GM23338 (cell line): ENCODE measurements at regions not wholly inside any gene's neighbourhood (a gene's known extent, or its start where the extent isn't known, plus 50 kb on each side); places are given as distances from the start of the nearest gene placed in this dataset.

Experiments used
- ATAC-seq: fragments of 200-7000 bp; cut with Tn5 transposase; 3 replicates; pipeline ENCODE4 v1.9.1; 2020
- DNase-seq: peaks from one replicate; pipeline ENCODE4 v3.0.0-alpha.2; 2015; ENCODE audit warnings: low spot score
- H2AFZ ChIP-seq: fragments of 200-600 bp; sonication (generic); 2 replicates; pipeline ENCODE4 v1.8.0; 2016; ENCODE audit warnings: antibody characterized with exemption, mild to moderate bottlenecking, moderate library complexity
- H3F3A ChIP-seq: fragments of 200-600 bp; sonication (generic); replicated peaks from 2 replicates; pipeline ENCODE4 v1.8.0; 2017; ENCODE audit warnings: antibody characterized with exemption, mixed run types, low read depth
- H3K27ac ChIP-seq: fragments of 200-600 bp; sonication (generic); 2 replicates; pipeline ENCODE4 v1.6.1; 2016; ENCODE audit warnings: low read depth
- H3K27me3 ChIP-seq: fragments of 200-600 bp; sonication (generic); 2 replicates; pipeline ENCODE4 v1.8.0; 2016; ENCODE audit warnings: mild to moderate bottlenecking, mixed run types, moderate library complexity; ENCODE audit not compliant: insufficient read depth
- H3K36me3 ChIP-seq: fragments of 200-600 bp; sonication (generic); 2 replicates; pipeline ENCODE4 v1.8.0; 2016; ENCODE audit warnings: mild to moderate bottlenecking; ENCODE audit not compliant: insufficient read depth
- H3K4me1 ChIP-seq: fragments of 200-600 bp; sonication (generic); 2 replicates; pipeline ENCODE4 v1.8.0; 2016; ENCODE audit warnings: mild to moderate bottlenecking, moderate library complexity; ENCODE audit not compliant: insufficient read depth
- H3K4me2 ChIP-seq: fragments of 200-600 bp; sonication (generic); 2 replicates; pipeline ENCODE4 v1.7.1; 2017; ENCODE audit warnings: mixed run types
- H3K4me3 ChIP-seq: fragments of 200-600 bp; sonication (generic); 2 replicates; pipeline ENCODE4 v1.6.1; 2016; ENCODE audit warnings: mixed run types
- H3K79me2 ChIP-seq: fragments of 200-600 bp; sonication (generic); replicated peaks from 2 replicates; pipeline ENCODE4 v1.8.0; 2017; ENCODE audit warnings: mild to moderate bottlenecking; ENCODE audit not compliant: insufficient read depth
- H3K9me2 ChIP-seq: fragments of 200-600 bp; sonication (generic); 2 replicates; pipeline ENCODE4 v1.8.0; 2017; ENCODE audit not compliant: insufficient read depth
- H4K20me1 ChIP-seq: fragments of 200-600 bp; sonication (generic); replicated peaks from 2 replicates; pipeline ENCODE4 v1.8.0; 2017; ENCODE audit warnings: mild to moderate bottlenecking; ENCODE audit not compliant: insufficient read depth
- H3K27ac Mint-ChIP-seq: 2 replicates; pipeline ENCODE4 v1.8.0; 2020; ENCODE audit warnings: inconsistent platforms, mild to moderate bottlenecking, moderate library complexity, mixed read lengths
- H3K27me3 Mint-ChIP-seq: 3 replicates; pipeline ENCODE4 v1.8.0; 2022; ENCODE audit warnings: low read depth, mild to moderate bottlenecking, moderate library complexity, mixed read lengths, inconsistent platforms; ENCODE audit not compliant: insufficient read depth, poor library complexity
- H3K36me3 Mint-ChIP-seq: 3 replicates; pipeline ENCODE4 v1.8.0; 2021; ENCODE audit warnings: low read depth, mild to moderate bottlenecking, inconsistent platforms, moderate library complexity, mixed read lengths
- H3K4me1 Mint-ChIP-seq: 3 replicates; pipeline ENCODE4 v1.8.0; 2020; ENCODE audit warnings: mild to moderate bottlenecking, inconsistent platforms, mixed read lengths
- H3K4me3 Mint-ChIP-seq: 3 replicates; pipeline ENCODE4 v1.8.0; 2021; ENCODE audit warnings: moderate library complexity, mild to moderate bottlenecking, inconsistent platforms, mixed read lengths
- H3K9me3 Mint-ChIP-seq: 3 replicates; pipeline ENCODE4 v1.8.0; 2020; ENCODE audit warnings: moderate library complexity, mild to moderate bottlenecking, inconsistent platforms, mixed read lengths
- CREB1 ChIP-seq: fragments of 250-450 bp; sonication (Bioruptor Pico); IDR thresholded peaks from 2 replicates; pipeline ENCODE4 v1.5.0; 2020; ENCODE audit warnings: low read depth, mild to moderate bottlenecking, moderate library complexity
- CTCF ChIP-seq, 2 experiments: fragments of 200-600 bp in 1 of 2; sonication (generic) in 1 of 2; conservative IDR thresholded peaks; 2 replicates each; pipeline versions ENCODE4 v1.5.1 to v1.6.1; 2016 to 2017; ENCODE audit warnings: antibody characterized with exemption in 2 of 2, low read depth in 2 of 2, mild to moderate bottlenecking in 2 of 2, moderate library complexity in 1 of 2
- EZH2 ChIP-seq: fragments of 200-600 bp; sonication (generic); IDR thresholded peaks from one replicate; pipeline ENCODE4 v1.8.0; 2017; ENCODE audit warnings: antibody characterized with exemption, mild to moderate bottlenecking, low read depth; ENCODE audit not compliant: unreplicated experiment
- JUNB ChIP-seq: IDR thresholded peaks from one replicate; pipeline ENCODE4 v1.6.1; 2016; ENCODE audit warnings: antibody characterized with exemption; ENCODE audit not compliant: unreplicated experiment
- NANOG ChIP-seq: IDR thresholded peaks from 2 replicates; pipeline ENCODE4 v1.6.1; 2016; ENCODE audit warnings: antibody characterized with exemption, borderline replicate concordance
- STAT1 ChIP-seq: IDR thresholded peaks from one replicate; pipeline ENCODE4 v1.6.1; 2016; ENCODE audit warnings: antibody characterized with exemption; ENCODE audit not compliant: unreplicated experiment
- ZNF114 ChIP-seq: fragments of 250-450 bp; sonication (Bioruptor Pico); IDR thresholded peaks from 2 replicates; pipeline ENCODE4 v1.5.0; 2020; ENCODE audit warnings: mild to moderate bottlenecking, moderate library complexity
- ZNF331 ChIP-seq: fragments of 250-450 bp; sonication (Bioruptor Pico); IDR thresholded peaks from 2 replicates; pipeline ENCODE4 v1.5.0; 2020; ENCODE audit warnings: low read depth, mild to moderate bottlenecking, moderate library complexity
- TF ChIP-seq, protein P1 (sequence below): IDR thresholded peaks from 2 replicates; pipeline ENCODE4 v1.6.1; 2016; ENCODE audit warnings: antibody characterized with exemption
- TF ChIP-seq, protein P2 (sequence below): fragments of 250-450 bp; sonication (Bioruptor Pico); IDR thresholded peaks from 2 replicates; pipeline ENCODE4 v1.5.0; 2020; ENCODE audit warnings: mild to moderate bottlenecking, moderate library complexity

- TF ChIP-seq CTCF (conservative IDR thresholded peaks at IDR 0.05; ENCODE audit: low read depth in 2 of 2) (no peak), JUNB (no peak)
These were observed 795.7 kb upstream of the SLIT2 start (continued) for GRCh38 chr4:19455850-19456602.

- Mint-ChIP-seq H3K9me3 (peaks cover 28% of the 10 kb centered on the region), H3K4me3 (no peak overlapping the region), H3K4me1 (no peaks in the 10 kb centered on the region; the same call in 2 of the 3 replicates), H3K27ac (no peak overlapping the region), H3K27me3 (no peaks in the 10 kb centered on the region), H3K36me3 (peaks cover 15% of the 10 kb centered on the region; the same call in 2 of the 3 replicates)
- Histone ChIP-seq H3K27ac (no peak overlapping the region), H3F3A (no peaks in the 10 kb centered on the region), H3K9me2 (peaks cover 5% of the 10 kb centered on the region), H3K27me3 (no peaks in the 10 kb centered on the region), H3K4me3 (no peak overlapping the region), H3K4me1 (no peaks in the 10 kb centered on the region), H3K79me2 (no peaks in the 10 kb centered on the region), H3K36me3 (no peaks in the 10 kb centered on the region), H3K4me2 (no peak overlapping the region), H2AFZ (0 out of 2 replicates have a peak overlapping the region, but pooled peaks have one; percentile 59), H4K20me1 (no peaks in the 10 kb centered on the region)
- TF ChIP-seq CTCF (conservative IDR thresholded peaks at IDR 0.05; ENCODE audit: low read depth in 2 of 2), result no peak
- TF ChIP-seq EZH2, result no peak
- TF ChIP-seq NANOG, result no peak
- TF ChIP-seq STAT1, result no peak
- no peak for TF ChIP-seq ZNF331 (CRISPR knock-in tag)
- TF ChIP-seq, protein P1, sequence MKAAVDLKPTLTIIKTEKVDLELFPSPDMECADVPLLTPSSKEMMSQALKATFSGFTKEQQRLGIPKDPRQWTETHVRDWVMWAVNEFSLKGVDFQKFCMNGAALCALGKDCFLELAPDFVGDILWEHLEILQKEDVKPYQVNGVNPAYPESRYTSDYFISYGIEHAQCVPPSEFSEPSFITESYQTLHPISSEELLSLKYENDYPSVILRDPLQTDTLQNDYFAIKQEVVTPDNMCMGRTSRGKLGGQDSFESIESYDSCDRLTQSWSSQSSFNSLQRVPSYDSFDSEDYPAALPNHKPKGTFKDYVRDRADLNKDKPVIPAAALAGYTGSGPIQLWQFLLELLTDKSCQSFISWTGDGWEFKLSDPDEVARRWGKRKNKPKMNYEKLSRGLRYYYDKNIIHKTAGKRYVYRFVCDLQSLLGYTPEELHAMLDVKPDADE, result no peak
- TF ChIP-seq, protein P2, sequence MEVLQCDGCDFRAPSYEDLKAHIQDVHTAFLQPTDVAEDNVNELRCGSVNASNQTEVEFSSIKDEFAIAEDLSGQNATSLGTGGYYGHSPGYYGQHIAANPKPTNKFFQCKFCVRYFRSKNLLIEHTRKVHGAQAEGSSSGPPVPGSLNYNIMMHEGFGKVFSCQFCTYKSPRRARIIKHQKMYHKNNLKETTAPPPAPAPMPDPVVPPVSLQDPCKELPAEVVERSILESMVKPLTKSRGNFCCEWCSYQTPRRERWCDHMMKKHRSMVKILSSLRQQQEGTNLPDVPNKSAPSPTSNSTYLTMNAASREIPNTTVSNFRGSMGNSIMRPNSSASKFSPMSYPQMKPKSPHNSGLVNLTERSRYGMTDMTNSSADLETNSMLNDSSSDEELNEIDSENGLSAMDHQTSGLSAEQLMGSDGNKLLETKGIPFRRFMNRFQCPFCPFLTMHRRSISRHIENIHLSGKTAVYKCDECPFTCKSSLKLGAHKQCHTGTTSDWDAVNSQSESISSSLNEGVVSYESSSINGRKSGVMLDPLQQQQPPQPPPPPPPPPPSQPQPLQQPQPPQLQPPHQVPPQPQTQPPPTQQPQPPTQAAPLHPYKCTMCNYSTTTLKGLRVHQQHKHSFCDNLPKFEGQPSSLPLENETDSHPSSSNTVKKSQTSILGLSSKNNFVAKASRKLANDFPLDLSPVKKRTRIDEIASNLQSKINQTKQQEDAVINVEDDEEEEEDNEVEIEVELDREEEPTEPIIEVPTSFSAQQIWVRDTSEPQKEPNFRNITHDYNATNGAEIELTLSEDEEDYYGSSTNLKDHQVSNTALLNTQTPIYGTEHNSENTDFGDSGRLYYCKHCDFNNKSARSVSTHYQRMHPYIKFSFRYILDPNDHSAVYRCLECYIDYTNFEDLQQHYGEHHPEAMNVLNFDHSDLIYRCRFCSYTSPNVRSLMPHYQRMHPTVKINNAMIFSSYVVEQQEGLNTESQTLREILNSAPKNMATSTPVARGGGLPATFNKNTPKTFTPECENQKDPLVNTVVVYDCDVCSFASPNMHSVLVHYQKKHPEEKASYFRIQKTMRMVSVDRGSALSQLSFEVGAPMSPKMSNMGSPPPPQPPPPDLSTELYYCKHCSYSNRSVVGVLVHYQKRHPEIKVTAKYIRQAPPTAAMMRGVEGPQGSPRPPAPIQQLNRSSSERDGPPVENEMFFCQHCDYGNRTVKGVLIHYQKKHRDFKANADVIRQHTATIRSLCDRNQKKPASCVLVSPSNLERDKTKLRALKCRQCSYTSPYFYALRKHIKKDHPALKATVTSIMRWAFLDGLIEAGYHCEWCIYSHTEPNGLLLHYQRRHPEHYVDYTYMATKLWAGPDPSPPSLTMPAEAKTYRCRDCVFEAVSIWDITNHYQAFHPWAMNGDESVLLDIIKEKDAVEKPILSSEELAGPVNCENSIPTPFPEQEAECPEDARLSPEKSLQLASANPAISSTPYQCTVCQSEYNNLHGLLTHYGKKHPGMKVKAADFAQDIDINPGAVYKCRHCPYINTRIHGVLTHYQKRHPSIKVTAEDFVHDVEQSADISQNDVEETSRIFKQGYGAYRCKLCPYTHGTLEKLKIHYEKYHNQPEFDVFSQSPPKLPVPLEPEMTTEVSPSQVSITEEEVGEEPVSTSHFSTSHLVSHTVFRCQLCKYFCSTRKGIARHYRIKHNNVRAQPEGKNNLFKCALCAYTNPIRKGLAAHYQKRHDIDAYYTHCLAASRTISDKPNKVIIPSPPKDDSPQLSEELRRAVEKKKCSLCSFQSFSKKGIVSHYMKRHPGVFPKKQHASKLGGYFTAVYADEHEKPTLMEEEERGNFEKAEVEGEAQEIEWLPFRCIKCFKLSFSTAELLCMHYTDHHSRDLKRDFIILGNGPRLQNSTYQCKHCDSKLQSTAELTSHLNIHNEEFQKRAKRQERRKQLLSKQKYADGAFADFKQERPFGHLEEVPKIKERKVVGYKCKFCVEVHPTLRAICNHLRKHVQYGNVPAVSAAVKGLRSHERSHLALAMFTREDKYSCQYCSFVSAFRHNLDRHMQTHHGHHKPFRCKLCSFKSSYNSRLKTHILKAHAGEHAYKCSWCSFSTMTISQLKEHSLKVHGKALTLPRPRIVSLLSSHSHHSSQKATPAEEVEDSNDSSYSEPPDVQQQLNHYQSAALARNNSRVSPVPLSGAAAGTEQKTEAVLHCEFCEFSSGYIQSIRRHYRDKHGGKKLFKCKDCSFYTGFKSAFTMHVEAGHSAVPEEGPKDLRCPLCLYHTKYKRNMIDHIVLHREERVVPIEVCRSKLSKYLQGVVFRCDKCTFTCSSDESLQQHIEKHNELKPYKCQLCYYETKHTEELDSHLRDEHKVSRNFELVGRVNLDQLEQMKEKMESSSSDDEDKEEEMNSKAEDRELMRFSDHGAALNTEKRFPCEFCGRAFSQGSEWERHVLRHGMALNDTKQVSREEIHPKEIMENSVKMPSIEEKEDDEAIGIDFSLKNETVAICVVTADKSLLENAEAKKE (CRISPR knock-in tag), result no peak
- TF ChIP-seq JUNB, result no peak
- TF ChIP-seq ZNF114, result no peak
- TF ChIP-seq CREB1, result no peak
- no peak for ATAC-seq
- DNase-seq, result no peak
These were observed 796.5 kb upstream of the SLIT2 start for GRCh38 chr4:19455196-19455595.
